Smooth muscle cell of the brain vasculature (primary cell): ENCODE measurements at regions not wholly inside any gene's neighbourhood (a gene's known extent, or its start where the extent isn't known, plus 50 kb on each side); places are given as distances from the start of the nearest gene placed in this dataset.
"Not testable (repeated sequence)": the region's sequence is repeated elsewhere in the genome, so short reads cannot be mapped to it uniquely, and the experiment has no call there.

Source experiments
- DNase-seq: peaks from one replicate; pipeline ENCODE4 v3.0.0-alpha.2; 2012; ENCODE audit warnings: low read depth, low spot score

DNA sequence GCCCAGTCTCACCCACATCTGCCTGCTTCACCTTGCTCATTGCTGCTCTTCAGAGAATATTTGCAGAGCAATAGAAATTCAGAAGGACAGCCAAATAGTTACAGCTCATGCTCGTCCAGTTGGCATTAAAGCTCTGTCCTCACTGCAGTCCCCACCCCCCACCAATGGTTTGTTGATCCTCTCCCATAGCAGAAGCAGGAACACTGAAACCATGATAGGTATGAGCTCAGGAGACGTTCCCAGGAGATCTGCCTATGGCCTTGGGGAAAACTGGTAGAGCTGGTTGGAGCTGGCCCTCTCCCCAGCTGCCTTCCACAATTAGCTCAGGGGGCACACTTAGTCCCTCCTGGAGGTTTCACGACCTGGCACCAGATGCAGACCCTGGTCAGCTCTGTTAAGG is 68.6 kb upstream of the KMT2C start:
- no peak for DNase-seq

DNA sequence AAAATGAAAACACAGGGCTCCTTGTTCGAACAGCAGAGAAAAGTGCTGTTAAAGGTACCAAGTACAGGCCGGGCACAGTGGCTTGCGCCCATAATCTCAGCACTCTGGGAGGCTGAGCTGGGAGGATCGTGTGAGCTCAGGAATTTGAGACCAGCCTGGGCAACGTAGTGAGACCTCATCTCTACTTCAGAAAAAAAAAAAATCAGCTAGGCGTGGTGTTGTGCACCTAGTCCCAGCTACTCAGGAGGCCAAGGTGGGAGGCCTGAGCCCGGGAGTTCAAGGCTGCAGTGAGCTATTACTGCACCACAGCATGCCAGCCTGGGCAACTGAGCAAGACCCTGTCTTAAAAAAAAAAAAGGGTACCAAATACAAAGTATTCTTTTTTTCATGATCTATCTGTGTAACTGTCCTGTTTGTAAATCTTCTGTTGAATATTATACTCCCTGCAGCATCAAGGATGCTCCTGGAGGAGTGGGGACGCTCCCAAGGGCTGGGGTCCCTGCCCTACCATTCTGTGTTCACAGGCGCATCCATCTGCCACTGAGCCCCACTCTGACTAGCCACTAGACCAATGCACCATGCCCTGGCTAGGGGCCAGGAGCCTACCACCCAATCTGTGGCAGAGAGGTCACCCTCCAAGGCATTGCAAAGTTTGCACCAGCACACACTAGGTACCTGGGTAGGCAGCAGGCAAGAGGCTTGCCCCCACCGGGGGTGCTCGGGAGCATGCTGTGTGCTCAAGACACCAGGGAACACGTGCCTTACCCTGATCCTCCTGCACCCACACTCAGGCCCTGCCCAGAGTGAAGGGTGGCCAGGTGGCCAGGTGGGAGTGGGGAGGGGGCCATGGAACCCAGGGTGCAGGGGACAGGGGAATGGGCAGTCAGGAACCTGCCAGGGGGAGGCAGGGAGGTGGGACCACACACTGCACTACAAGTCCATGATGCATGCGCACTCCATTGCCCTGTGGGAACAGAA is 67.3 kb upstream of the KMT2C start:
- DNase-seq = no peak

DNA sequence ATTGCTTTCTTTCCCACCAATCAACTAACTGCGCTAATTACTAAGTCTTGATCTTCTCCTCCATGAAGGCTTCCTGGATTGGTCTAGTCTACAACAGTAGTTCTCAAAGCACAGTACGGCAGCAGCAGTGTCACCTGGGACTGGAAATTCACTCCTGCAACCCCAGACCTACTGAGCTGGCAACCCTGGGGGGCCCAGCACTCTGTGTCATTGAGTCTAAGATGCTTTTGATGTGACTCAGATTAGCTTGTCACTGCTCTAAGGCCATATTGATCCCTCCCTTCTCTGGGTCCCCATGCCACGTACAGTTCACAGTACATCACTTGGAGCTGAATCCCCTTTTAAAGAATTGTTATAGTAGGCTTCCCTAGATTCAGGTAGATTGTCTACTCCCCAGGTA is 65.7 kb upstream of the KMT2C start:
- no peak for DNase-seq

DNA sequence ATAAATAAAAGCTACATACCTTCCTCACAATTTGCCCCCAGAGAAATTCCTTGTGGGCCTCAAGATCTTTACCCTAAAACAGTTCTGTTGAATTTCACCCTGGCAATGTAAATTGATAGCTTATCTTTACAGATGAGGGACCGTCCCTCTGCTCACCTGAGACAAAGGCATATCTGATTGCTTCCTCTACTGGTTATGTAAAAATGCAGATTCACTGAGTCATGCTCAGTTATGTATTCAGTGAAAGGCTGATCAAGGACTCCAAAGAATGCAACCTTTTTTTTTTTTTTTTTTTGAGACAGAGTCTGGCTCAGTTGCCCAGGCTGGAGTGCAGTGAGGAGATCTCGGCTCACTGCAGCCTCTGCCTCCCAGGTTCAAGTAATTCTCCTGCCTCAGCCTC is 64.2 kb upstream of the KMT2C start:
- DNase-seq = not testable (repeated sequence)

DNA sequence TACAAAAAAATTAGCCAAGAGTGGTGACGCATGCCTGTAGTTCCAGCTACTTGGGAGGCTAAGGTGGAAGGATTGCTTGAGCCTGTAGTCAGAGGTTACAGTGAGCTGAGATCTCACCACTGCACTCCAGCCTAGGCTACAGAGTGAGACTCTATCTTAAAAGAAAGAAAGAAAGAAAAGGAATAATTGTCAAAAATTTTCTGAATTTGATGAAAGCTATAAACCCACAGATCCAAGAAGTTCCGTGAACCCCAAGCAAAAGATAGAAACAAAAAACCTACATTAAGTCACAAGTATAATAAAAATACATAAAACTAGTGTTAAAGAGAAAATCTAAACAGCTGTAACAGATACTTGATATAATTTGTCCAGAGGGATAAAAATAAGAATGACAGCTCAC is 60.1 kb upstream of the KMT2C start:
- no peak for DNase-seq

DNA sequence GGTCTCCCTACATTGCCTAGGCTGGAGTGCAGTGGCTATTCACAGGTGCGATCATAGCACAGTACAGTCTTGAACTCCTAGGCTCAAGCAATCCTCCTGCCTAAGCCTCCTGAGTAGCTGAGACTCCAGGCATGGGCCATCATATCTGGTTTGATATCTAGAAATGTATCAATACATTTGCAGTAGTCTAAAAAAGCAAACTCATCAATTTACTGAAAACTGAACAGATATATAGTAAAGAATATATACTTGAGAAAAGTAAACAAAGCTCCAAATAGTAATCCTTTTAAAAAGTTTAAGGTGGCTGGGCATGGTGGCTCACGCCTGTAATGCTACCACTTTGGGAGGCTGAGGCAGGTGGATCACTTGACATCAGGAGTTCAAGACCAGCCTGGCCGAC is 57.1 kb upstream of the KMT2C start:
- no peak for DNase-seq

DNA sequence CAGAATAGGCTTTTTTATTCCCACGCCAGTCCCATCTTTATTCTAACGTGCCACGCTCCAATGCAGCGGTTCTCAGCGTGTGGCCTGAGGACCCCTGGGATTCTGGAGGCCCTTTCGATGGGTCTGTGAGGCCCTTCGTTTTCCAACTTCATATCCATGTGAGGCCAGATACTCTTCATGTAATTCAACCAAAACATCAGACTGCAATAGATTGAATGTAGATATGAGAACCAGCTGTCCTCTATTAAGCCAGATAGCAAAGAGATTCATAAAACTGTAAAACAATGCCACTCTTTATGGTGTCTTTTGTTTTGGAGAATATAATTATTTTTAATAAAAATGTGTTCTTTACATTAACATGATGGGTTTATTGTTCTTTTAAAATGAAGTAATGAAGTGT is 53.2 kb upstream of the KMT2C start:
- no peak for DNase-seq

DNA sequence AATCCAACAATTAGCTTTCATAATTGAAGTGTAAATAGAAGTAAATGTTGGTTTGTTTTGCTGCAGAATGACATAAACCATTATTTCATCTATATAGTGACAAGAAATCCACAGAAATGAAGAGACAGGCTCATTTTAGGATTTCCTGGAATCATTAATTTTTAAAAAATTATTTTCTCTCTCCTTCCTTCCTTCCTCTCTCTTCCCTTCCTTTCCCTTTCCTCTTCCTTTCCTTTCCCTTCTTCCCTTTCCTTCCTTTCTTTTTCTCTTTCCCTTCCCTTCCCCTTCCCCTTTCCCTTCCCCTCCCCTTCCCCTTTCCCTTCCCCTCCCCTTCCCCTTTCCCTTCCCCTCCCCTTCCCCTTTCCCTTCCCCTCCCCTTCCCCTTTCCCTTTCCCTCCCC is 51.2 kb upstream of the KMT2C start:
- DNase-seq = no peak

DNA sequence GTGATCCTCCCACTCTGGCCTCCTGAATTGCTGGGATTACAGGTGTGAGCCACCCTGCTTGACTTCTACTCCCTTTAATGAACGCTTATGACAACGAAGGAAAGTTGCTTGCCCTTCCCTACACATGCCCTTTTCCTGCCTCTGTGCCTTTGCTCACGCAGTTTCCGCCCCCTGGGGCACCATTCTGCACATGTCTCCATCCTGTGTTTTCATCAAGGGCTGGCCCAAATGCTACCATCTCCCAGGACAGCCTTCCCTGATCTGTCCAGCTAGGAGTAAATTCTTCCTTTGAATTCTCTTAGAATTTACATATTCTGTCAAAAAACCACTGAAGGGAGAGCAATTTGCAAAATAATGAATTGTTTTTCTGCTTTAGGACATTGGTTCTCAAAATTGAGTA is 50.0 kb upstream of the KMT2C start:
- no peak for DNase-seq
